ENCODE measurements at regions not wholly inside any gene's neighbourhood (a gene's known extent, or its start where the extent isn't known, plus 50 kb on each side); places are given as distances from the start of the nearest gene placed in this dataset.

DNA sequence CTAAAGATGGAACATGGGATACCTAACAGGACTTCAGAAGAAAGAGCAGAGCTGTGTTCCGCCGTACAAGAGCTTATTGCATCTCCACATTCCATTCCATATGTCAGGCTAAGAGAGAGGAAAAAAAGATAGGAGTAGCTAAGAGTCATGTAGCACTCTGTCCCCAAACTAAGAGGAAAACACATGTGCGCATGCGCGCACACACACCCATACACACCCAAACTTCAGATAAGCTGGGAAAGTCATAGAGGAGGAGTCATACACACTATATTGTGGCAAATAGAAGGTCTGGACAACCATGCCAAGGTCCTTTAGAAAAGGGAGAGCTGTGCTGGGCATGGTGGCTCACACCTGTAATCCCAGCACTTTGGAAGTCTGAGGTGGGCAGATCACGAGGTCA, 132.4 kb downstream of the RAB11FIP2 start:
- Histone ChIP-seq H4K20me1 (replicated peaks; ENCODE audit: control insufficient read depth, extremely low read depth, insufficient read depth, low read length) (no peaks in the 10 kb centered on the region), H3K4me3 (replicated peaks in 1 of 3; ENCODE audit: insufficient read depth in 1 of 3, low read depth in 1 of 3, low read length in 3 of 3) (no peak overlapping the region), H3K4me1 (ENCODE audit: control insufficient read depth, extremely low read depth, insufficient read depth, low read length) (no peaks in the 10 kb centered on the region), H3K9me1 (replicated peaks; ENCODE audit: control insufficient read depth, extremely low read depth, insufficient read depth, low read length) (no peaks in the 10 kb centered on the region), H3K27me3 (ENCODE audit: control insufficient read depth in 2 of 2, insufficient read depth in 2 of 2, low read length in 2 of 2) (no peaks in the 10 kb centered on the region), H3K79me2 (ENCODE audit: control insufficient read depth, insufficient read depth, low read length) (no peaks in the 10 kb centered on the region), H3K9me3 (replicated peaks; ENCODE audit: control insufficient read depth, insufficient read depth, low read length) (no peaks in the 10 kb centered on the region), H3K36me3 (ENCODE audit: control insufficient read depth in 2 of 2, extremely low read depth in 1 of 2, insufficient read depth in 2 of 2, low read length in 2 of 2) (no peaks in the 10 kb centered on the region), H2AFZ (ENCODE audit: low read depth, low read length) (no peak overlapping the region), H3K4me2 (ENCODE audit: insufficient read depth, low read length) (no peak overlapping the region), H3K9ac (replicated peaks; ENCODE audit: extremely low read depth, insufficient read depth, low read length) (no peak overlapping the region), H3K27ac (ENCODE audit: insufficient read depth, low read depth, low read length) (no peak overlapping the region)
- intact Hi-C loops (cut with micrococcal nuclease) (no loop called here), dilution Hi-C loops (cut with MboI; ENCODE audit: extremely low pct_ligation_motif_present, low sequenced_read_pairs) (no loop called here)
- no peak for DNase-seq (ENCODE audit: low read depth, low spot score)
- no TSS peak for BruUV-seq (replicated peaks)
- ChIA-PET POLR2A (no interaction called here), CTCF (no interaction called here)
- no peak for FAIRE-seq
- no peak for TF ChIP-seq POLR2AphosphoS5 (IDR thresholded peaks at IDR 0.05; ENCODE audit: insufficient read depth, low read depth, low read length)
- TF ChIP-seq GATA2 (IDR thresholded peaks at IDR 0.05; ENCODE audit: insufficient read depth, insufficient read length, low read depth, low read length), result no peak
- no peak for TF ChIP-seq EZH2 (IDR thresholded peaks at IDR 0.05; ENCODE audit: borderline replicate concordance, low read depth, low read length, severe bottlenecking)
- TF ChIP-seq, protein P1, sequence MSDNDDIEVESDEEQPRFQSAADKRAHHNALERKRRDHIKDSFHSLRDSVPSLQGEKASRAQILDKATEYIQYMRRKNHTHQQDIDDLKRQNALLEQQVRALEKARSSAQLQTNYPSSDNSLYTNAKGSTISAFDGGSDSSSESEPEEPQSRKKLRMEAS (IDR thresholded peaks at IDR 0.05; ENCODE audit: insufficient read depth, insufficient read length), result no peak
- TF ChIP-seq JUN (IDR thresholded peaks at IDR 0.05; ENCODE audit: borderline replicate concordance, insufficient read depth, insufficient read length, low read depth), result no peak
- no peak for TF ChIP-seq MYC (IDR thresholded peaks at IDR 0.05; ENCODE audit: low read depth, low read length)
- no peak for TF ChIP-seq FOS (IDR thresholded peaks at IDR 0.05; ENCODE audit: borderline replicate concordance, insufficient read depth, low read length)
- TF ChIP-seq, protein P2, sequence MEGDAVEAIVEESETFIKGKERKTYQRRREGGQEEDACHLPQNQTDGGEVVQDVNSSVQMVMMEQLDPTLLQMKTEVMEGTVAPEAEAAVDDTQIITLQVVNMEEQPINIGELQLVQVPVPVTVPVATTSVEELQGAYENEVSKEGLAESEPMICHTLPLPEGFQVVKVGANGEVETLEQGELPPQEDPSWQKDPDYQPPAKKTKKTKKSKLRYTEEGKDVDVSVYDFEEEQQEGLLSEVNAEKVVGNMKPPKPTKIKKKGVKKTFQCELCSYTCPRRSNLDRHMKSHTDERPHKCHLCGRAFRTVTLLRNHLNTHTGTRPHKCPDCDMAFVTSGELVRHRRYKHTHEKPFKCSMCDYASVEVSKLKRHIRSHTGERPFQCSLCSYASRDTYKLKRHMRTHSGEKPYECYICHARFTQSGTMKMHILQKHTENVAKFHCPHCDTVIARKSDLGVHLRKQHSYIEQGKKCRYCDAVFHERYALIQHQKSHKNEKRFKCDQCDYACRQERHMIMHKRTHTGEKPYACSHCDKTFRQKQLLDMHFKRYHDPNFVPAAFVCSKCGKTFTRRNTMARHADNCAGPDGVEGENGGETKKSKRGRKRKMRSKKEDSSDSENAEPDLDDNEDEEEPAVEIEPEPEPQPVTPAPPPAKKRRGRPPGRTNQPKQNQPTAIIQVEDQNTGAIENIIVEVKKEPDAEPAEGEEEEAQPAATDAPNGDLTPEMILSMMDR (IDR thresholded peaks at IDR 0.05; ENCODE audit: extremely low read depth in 1 of 2, insufficient read depth in 1 of 2, low read depth in 1 of 2, low read length in 2 of 2), result no peak
- no peak for TF ChIP-seq POLR2A (IDR thresholded peaks at IDR 0.05; ENCODE audit: low read depth, low read length)

Data from endothelial cell of umbilical vein (primary cell).